HepG2 (cell line): ENCODE measurements at regions not wholly inside any gene's neighbourhood (a gene's known extent, or its start where the extent isn't known, plus 50 kb on each side); places are given as distances from the start of the nearest gene placed in this dataset.

Experiments used
- ATAC-seq: fragments of 200-7000 bp; cut with Tn5 transposase; 3 replicates; pipeline ENCODE4 v1.9.1; 2020; ENCODE audit warnings: mild to moderate bottlenecking, moderate library complexity
- BruUV-seq: library from RNA; stranded (reverse); fragments of 400-500 nt; replicated peaks from 2 replicates; lab custom pipeline; 2021; lab: Mats Ljungman, UMichigan
- CTCF ChIA-PET: fragments of 300-600 bp; formaldehyde crosslinking; extraction: SDS; loops from one replicate; lab custom pipeline; 2021; ENCODE audit warnings: low total read pairs, inconsistent platforms, low intra/inter-chr PET ratio; lab: Yijun Ruan, JAX
- POLR2A ChIA-PET: fragments of 350-600 bp; sonication (Branson Sonifier 250); formaldehyde crosslinking; loops from one replicate; lab custom pipeline; 2020; ENCODE audit warnings: antibody characterized with exemption, inconsistent platforms; lab: Yijun Ruan, JAX
- DNase-seq: peaks from one replicate; pipeline ENCODE4 v3.0.0-alpha.2; 2015; ENCODE audit warnings: low spot score
- FAIRE-seq: peaks from 3 replicates; lab custom pipeline; 2011; peaks lifted over from hg19 to GRCh38; lab: Jason Lieb, UNC
- H2AFZ ChIP-seq: one replicate; pipeline ENCODE4 v1.6.1; 2011; ENCODE audit warnings: low read length, inconsistent platforms
- H3K27ac ChIP-seq: fragments of 300-600 bp; 3 replicates; pipeline ENCODE4 v1.8.0; 2011; ENCODE audit warnings: mixed run types, mild to moderate bottlenecking, mixed read lengths, low read length, inconsistent platforms; ENCODE audit not compliant: insufficient read depth; ENCODE audit errors: extremely low read length
- H3K27me3 ChIP-seq, 2 experiments: fragments of 200-600 bp in 1 of 2; 2 replicates in 1 of 2; 3 replicates in 1 of 2; pipeline versions ENCODE4 v1.6.0 to v1.8.0; 2011; ENCODE audit warnings: low read length in 2 of 2, mild to moderate bottlenecking in 2 of 2, moderate library complexity in 2 of 2, inconsistent platforms in 1 of 2; ENCODE audit not compliant: insufficient read depth in 2 of 2, control insufficient read depth in 1 of 2
- H3K36me3 ChIP-seq, 2 experiments: fragments of 200-600 bp in 1 of 2; replicated peaks in 1 of 2; 2 replicates in 1 of 2; 3 replicates in 1 of 2; pipeline versions ENCODE4 v1.5.1 to v1.8.0; 2011; ENCODE audit warnings: low read length in 2 of 2, inconsistent platforms in 1 of 2; ENCODE audit not compliant: insufficient read depth in 2 of 2, control insufficient read depth in 1 of 2
- H3K4me1 ChIP-seq: 2 replicates; pipeline ENCODE4 v1.5.1; 2012; ENCODE audit warnings: low read length, inconsistent platforms; ENCODE audit not compliant: insufficient read depth
- H3K4me2 ChIP-seq: 2 replicates; pipeline ENCODE4 v1.6.0; 2011; ENCODE audit warnings: low read depth, low read length, inconsistent platforms
- H3K4me3 ChIP-seq, 3 experiments: fragments of 200-600 bp in 1 of 3; sonication (generic), shearing (Covaris generic) in 1 of 3; replicated peaks in 1 of 3; 2 replicates each; pipeline ENCODE4 v1.5.1; 2011 to 2016; ENCODE audit warnings: low read length in 3 of 3, inconsistent platforms in 2 of 3, low read depth in 2 of 3, mild to moderate bottlenecking in 2 of 3, control low read depth in 1 of 3, mixed read lengths in 1 of 3; ENCODE audit not compliant: insufficient read depth in 1 of 3
- H3K79me2 ChIP-seq: one replicate; pipeline ENCODE4 v1.6.1; 2011; ENCODE audit warnings: low read length, inconsistent platforms; ENCODE audit not compliant: insufficient read depth
- H3K9ac ChIP-seq: 2 replicates; pipeline ENCODE4 v1.6.0; 2011; ENCODE audit warnings: mild to moderate bottlenecking, low read depth, low read length, inconsistent platforms; ENCODE audit not compliant: insufficient read depth
- H3K9me3 ChIP-seq: 2 replicates; pipeline ENCODE4 v1.5.1; 2012; ENCODE audit warnings: mild to moderate bottlenecking, low read length
- H4K20me1 ChIP-seq: 2 replicates; pipeline ENCODE4 v1.6.0; 2011; ENCODE audit warnings: inconsistent platforms, mild to moderate bottlenecking, low read length, moderate library complexity; ENCODE audit not compliant: insufficient read depth
- KDM2A ChIP-seq: sonication (generic); formaldehyde crosslinking; IDR thresholded peaks from 2 replicates; pipeline ENCODE4 v1.4.0; 2020; ENCODE audit warnings: low read depth, missing genetic modification reagents, borderline replicate concordance
- MED1 ChIP-seq: sonication (generic); formaldehyde crosslinking; IDR thresholded peaks from 2 replicates; pipeline ENCODE4 v1.4.0; 2020; ENCODE audit warnings: missing genetic modification reagents
- MTF1 ChIP-seq: sonication (generic); formaldehyde crosslinking; IDR thresholded peaks from 2 replicates; pipeline ENCODE4 v1.5.0; 2020; ENCODE audit warnings: missing genetic modification reagents
- RORA ChIP-seq: sonication (generic); formaldehyde crosslinking; IDR thresholded peaks from 2 replicates; pipeline ENCODE4 v1.5.0; 2020; ENCODE audit warnings: mild to moderate bottlenecking, missing genetic modification reagents, moderate library complexity
- SMAD1 ChIP-seq: sonication (generic); formaldehyde crosslinking; IDR thresholded peaks from 2 replicates; pipeline ENCODE4 v1.4.0; 2020; ENCODE audit warnings: missing genetic modification reagents, low read depth, mild to moderate bottlenecking, borderline replicate concordance
- SNAI1 ChIP-seq: sonication (generic); formaldehyde crosslinking; IDR thresholded peaks from 2 replicates; pipeline ENCODE4 v1.5.0; 2020; ENCODE audit warnings: mild to moderate bottlenecking, missing genetic modification reagents, borderline replicate concordance
- ZKSCAN5 ChIP-seq: sonication (generic); formaldehyde crosslinking; IDR thresholded peaks from 2 replicates; pipeline ENCODE4 v1.5.1; 2020; ENCODE audit warnings: mild to moderate bottlenecking, missing genetic modification reagents
- ZNF160 ChIP-seq: sonication (generic); formaldehyde crosslinking; IDR thresholded peaks from 2 replicates; pipeline ENCODE4 v1.8.0; 2022; ENCODE audit warnings: mild to moderate bottlenecking, inconsistent platforms, missing genetic modification reagents
- WGBS: methylation state at CpG from one replicate; pipeline ENCODE4 v1.1.6; 2017; ENCODE audit warnings: low lambda C conversion rate; 5-methylcytosine and 5-hydroxymethylcytosine counted together
- in situ Hi-C: cut with HindIII; loops from 2 replicates; pipeline ENCODE4 v1.10.0; 2017; ENCODE audit warnings: low pct_unique_long_range_greater_than_20kb; ENCODE audit not compliant: extremely low pct_ligation_motif_present
- intact Hi-C: fragments of 100-400 bp; cut with micrococcal nuclease; formaldehyde crosslinking; loops from one replicate; pipeline ENCODE4 v1.10.0; 2022; ENCODE audit not compliant: unreplicated experiment
- TF ChIP-seq, protein P1 (sequence below): IDR thresholded peaks from 2 replicates; pipeline ENCODE4 v1.6.1; 2016; ENCODE audit warnings: mild to moderate bottlenecking

GRCh38 chr12:76692846-76693245 lies 71.1 kb upstream of the ZDHHC17 start:
- H3K9ac ChIP-seq = no peak overlapping the region
- intact Hi-C loops = no loop called here
- in situ Hi-C loops = no loop called here
- ChIA-PET CTCF (no interaction called here), POLR2A (no interaction called here)
- DNase-seq = no peak
- no peak overlapping the region for H3K4me2 ChIP-seq
- no peaks in the 10 kb centered on the region for H4K20me1 ChIP-seq
- H3K27me3 ChIP-seq = peaks cover 0 to 3% of the 10 kb centered on the region in 2 experiments; a peak in 1 of 5 replicates
- H3K4me1 ChIP-seq = no peaks in the 10 kb centered on the region
- FAIRE-seq = no peak
- H3K79me2 ChIP-seq = no peaks in the 10 kb centered on the region
- BruUV-seq = no TSS peak
- TF ChIP-seq SNAI1 (no peak), ZKSCAN5 (CRISPR knock-in tag) (no peak), RORA (no peak), ZNF160 (CRISPR knock-in tag) (no peak), MED1 (CRISPR knock-in tag) (no peak), MTF1 (CRISPR knock-in tag) (no peak), SMAD1 (CRISPR knock-in tag) (no peak)
- no peaks in the 10 kb centered on the region for H3K36me3 ChIP-seq
- H2AFZ ChIP-seq = no peak overlapping the region
- H3K27ac ChIP-seq = no peak overlapping the region
- no peak for ATAC-seq
- H3K4me3 ChIP-seq = no peak overlapping the region
- H3K9me3 ChIP-seq = no peaks in the 10 kb centered on the region
- 45% methylated on average over 3 of the region's 3 CpGs for WGBS

GRCh38 chr12:76694369-76694768 lies 69.5 kb upstream of the ZDHHC17 start:
- Histone ChIP-seq H3K36me3 (no peaks in the 10 kb centered on the region), H3K9me3 (no peaks in the 10 kb centered on the region), H4K20me1 (no peaks in the 10 kb centered on the region), H3K4me1 (no peaks in the 10 kb centered on the region), H3K4me3 (no peak overlapping the region), H3K27me3 (peaks cover 0 to 3% of the 10 kb centered on the region in 2 experiments; a peak in 2 of 5 replicates), H3K9ac (no peak overlapping the region), H3K79me2 (no peaks in the 10 kb centered on the region), H2AFZ (no peak overlapping the region), H3K4me2 (no peak overlapping the region), H3K27ac (no peak overlapping the region)
- FAIRE-seq = no peak
- CTCF ChIA-PET = no interaction called here
- DNase-seq = no peak
- intact Hi-C loops = no loop called here
- in situ Hi-C loops = no loop called here
- POLR2A ChIA-PET = no interaction called here
- no peak for ATAC-seq
- no TSS peak for BruUV-seq
- WGBS = 73% methylated on average over 4 of the region's 7 CpGs
- TF ChIP-seq KDM2A (CRISPR knock-in tag) = no peak
- TF ChIP-seq, protein P1, sequence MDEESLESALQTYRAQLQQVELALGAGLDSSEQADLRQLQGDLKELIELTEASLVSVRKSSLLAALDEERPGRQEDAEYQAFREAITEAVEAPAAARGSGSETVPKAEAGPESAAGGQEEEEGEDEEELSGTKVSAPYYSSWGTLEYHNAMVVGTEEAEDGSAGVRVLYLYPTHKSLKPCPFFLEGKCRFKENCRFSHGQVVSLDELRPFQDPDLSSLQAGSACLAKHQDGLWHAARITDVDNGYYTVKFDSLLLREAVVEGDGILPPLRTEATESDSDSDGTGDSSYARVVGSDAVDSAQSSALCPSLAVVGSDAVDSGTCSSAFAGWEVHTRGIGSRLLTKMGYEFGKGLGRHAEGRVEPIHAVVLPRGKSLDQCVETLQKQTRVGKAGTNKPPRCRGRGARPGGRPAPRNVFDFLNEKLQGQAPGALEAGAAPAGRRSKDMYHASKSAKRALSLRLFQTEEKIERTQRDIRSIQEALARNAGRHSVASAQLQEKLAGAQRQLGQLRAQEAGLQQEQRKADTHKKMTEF = no peak
